K562 (cell line): ENCODE measurements at regions not wholly inside any gene's neighbourhood (a gene's known extent, or its start where the extent isn't known, plus 50 kb on each side); places are given as distances from the start of the nearest gene placed in this dataset.

Experiments used
- ATAC-seq: fragments of 200-7000 bp; cut with Tn5 transposase; 3 replicates; pipeline ENCODE4 v1.9.1; 2020; ENCODE audit warnings: moderate library complexity
- BruUV-seq: library from RNA; stranded (reverse); fragments of 400-500 nt; replicated peaks from 2 replicates; lab custom pipeline; 2021; lab: Mats Ljungman, UMichigan
- CTCF ChIA-PET: fragments of 300-600 bp; formaldehyde crosslinking; extraction: SDS; loops from one replicate; lab custom pipeline; 2021; ENCODE audit warnings: low intra/inter-chr PET ratio; lab: Yijun Ruan, JAX
- POLR2A ChIA-PET: fragments of 300-600, 350-650 bp; sonication (Branson Sonifier 250); formaldehyde crosslinking; extraction: SDS; loops from one replicate; lab custom pipeline; 2021; ENCODE audit warnings: antibody characterized with exemption, inconsistent platforms; lab: Yijun Ruan, JAX
- DNase-seq, 4 experiments: peaks; one replicate each; pipeline versions ENCODE4 v3.0.0 to v3.0.0-alpha.2; 2011 to 2018; ENCODE audit warnings: low spot score in 3 of 4, mixed read lengths in 3 of 4; ENCODE audit errors: extremely low read depth in 1 of 4
- FAIRE-seq: peaks from 2 replicates; lab custom pipeline; 2011; peaks lifted over from hg19 to GRCh38; lab: Jason Lieb, UNC
- H2AFZ ChIP-seq: 2 replicates; pipeline ENCODE4 v1.6.0; 2011; ENCODE audit warnings: low read depth, low read length, control low read depth, inconsistent platforms
- H3K27ac ChIP-seq: fragments of 200-600 bp; 3 replicates; pipeline ENCODE4 v1.8.0; 2011; ENCODE audit warnings: low read depth, mild to moderate bottlenecking, control low read depth, inconsistent platforms, low read length, moderate library complexity, mixed read lengths; ENCODE audit errors: extremely low read depth
- H3K27me3 ChIP-seq, 2 experiments: fragments of 300-600 bp in 1 of 2; 2 replicates in 1 of 2; 3 replicates in 1 of 2; pipeline versions ENCODE4 v1.6.0 to v1.8.0; 2011; ENCODE audit warnings: inconsistent platforms in 2 of 2, low read length in 2 of 2, mild to moderate bottlenecking in 1 of 2, mixed read lengths in 1 of 2, moderate library complexity in 1 of 2; ENCODE audit not compliant: control insufficient read depth in 2 of 2, insufficient read depth in 2 of 2
- H3K36me3 ChIP-seq: fragments of 300-600 bp; 3 replicates; pipeline ENCODE4 v1.8.0; 2011; ENCODE audit warnings: mild to moderate bottlenecking, low read length, inconsistent platforms; ENCODE audit not compliant: control insufficient read depth, insufficient read depth
- H3K4me1 ChIP-seq, 2 experiments: fragments of 200-600 bp in 1 of 2; replicated peaks in 1 of 2; 2 replicates in 1 of 2; 3 replicates in 1 of 2; pipeline versions ENCODE4 v1.5.1 to v1.8.0; 2011; ENCODE audit warnings: inconsistent platforms in 2 of 2, low read length in 2 of 2, mild to moderate bottlenecking in 1 of 2, mixed read lengths in 1 of 2, moderate library complexity in 1 of 2; ENCODE audit not compliant: control insufficient read depth in 2 of 2, insufficient read depth in 2 of 2
- H3K4me2 ChIP-seq: 2 replicates; pipeline ENCODE4 v1.6.1; 2011; ENCODE audit warnings: low read length, control low read depth, inconsistent platforms, mixed read lengths; ENCODE audit not compliant: insufficient read depth
- H3K4me3 ChIP-seq: fragments of 200-600 bp; sonication (generic), shearing (Covaris generic); 2 replicates; pipeline ENCODE4 v1.5.1; 2016; ENCODE audit warnings: control low read depth, inconsistent platforms
- H3K79me2 ChIP-seq: fragments of 200-600 bp; 3 replicates; pipeline ENCODE4 v1.8.0; 2011; ENCODE audit warnings: low read length, inconsistent platforms; ENCODE audit not compliant: control insufficient read depth, insufficient read depth
- H3K9ac ChIP-seq, 2 experiments: 2 replicates each; pipeline versions ENCODE4 v1.6.0 to v1.6.1; 2011; ENCODE audit warnings: low read depth in 2 of 2, low read length in 2 of 2, control low read depth in 1 of 2, inconsistent platforms in 1 of 2, mild to moderate bottlenecking in 1 of 2, mixed read lengths in 1 of 2; ENCODE audit not compliant: insufficient read depth in 1 of 2
- H3K9me1 ChIP-seq: one replicate; pipeline ENCODE4 v1.6.0; 2011; ENCODE audit warnings: inconsistent platforms, mild to moderate bottlenecking, low read length, moderate library complexity; ENCODE audit not compliant: control insufficient read depth, insufficient read depth
- H3K9me3 ChIP-seq: replicated peaks from 2 replicates; pipeline ENCODE4 v1.5.1; 2011; ENCODE audit warnings: low read depth, low read length, inconsistent platforms; ENCODE audit not compliant: control insufficient read depth, insufficient read depth
- H4K20me1 ChIP-seq: replicated peaks from 2 replicates; pipeline ENCODE4 v1.6.1; 2011; ENCODE audit warnings: low read length, inconsistent platforms, mixed read lengths; ENCODE audit not compliant: control insufficient read depth, insufficient read depth
- DNMT1 ChIP-seq: fragments of 450-650 bp; IDR thresholded peaks from 2 replicates; pipeline ENCODE4 v1.6.1; 2016; ENCODE audit warnings: antibody characterized with exemption, mild to moderate bottlenecking
- ESRRA ChIP-seq: fragments of 450-650 bp; IDR thresholded peaks from 2 replicates; pipeline ENCODE4 v1.6.1; 2014; ENCODE audit warnings: low read depth, mild to moderate bottlenecking, moderate library complexity, borderline replicate concordance
- HLTF ChIP-seq: fragments of 450-650 bp; IDR thresholded peaks from 2 replicates; pipeline ENCODE4 v1.6.1; 2016
- KAT7 ChIP-seq: sonication (generic); formaldehyde crosslinking; IDR thresholded peaks from 2 replicates; pipeline ENCODE4 v1.8.0; 2022; ENCODE audit warnings: missing genetic modification reagents, mild to moderate bottlenecking, borderline replicate concordance
- L3MBTL2 ChIP-seq: fragments of 450-650 bp; IDR thresholded peaks from 2 replicates; pipeline ENCODE4 v1.6.1; 2016; ENCODE audit warnings: mild to moderate bottlenecking, moderate library complexity
- NFIC ChIP-seq: fragments of 450-650 bp; IDR thresholded peaks from 2 replicates; pipeline ENCODE4 v1.6.1; 2017; ENCODE audit warnings: mild to moderate bottlenecking, inconsistent platforms
- NR0B1 ChIP-seq: fragments of 450-650 bp; IDR thresholded peaks from one replicate; pipeline ENCODE4 v1.6.1; 2018; ENCODE audit warnings: mild to moderate bottlenecking, moderate library complexity; ENCODE audit not compliant: partially characterized antibody
- PML ChIP-seq: IDR thresholded peaks from 2 replicates; pipeline ENCODE4 v1.6.1; 2012; ENCODE audit warnings: low read length, inconsistent platforms
- SRSF9 ChIP-seq: fragments of 200-400 bp; formaldehyde crosslinking; IDR thresholded peaks from 2 replicates; pipeline ENCODE4 v1.6.1; 2017; ENCODE audit warnings: low read depth, low read length, borderline replicate concordance
- TCFL5 ChIP-seq: fragments of 250-450 bp; sonication (Bioruptor Pico); conservative IDR thresholded peaks from 2 replicates; pipeline ENCODE4 v1.6.1; 2021; ENCODE audit warnings: mild to moderate bottlenecking, moderate library complexity, matching md5 sums
- ZNF311 ChIP-seq: fragments of 250-450 bp; sonication (Bioruptor Pico); IDR thresholded peaks from 2 replicates; pipeline ENCODE4 v1.4.0; 2020; ENCODE audit warnings: mild to moderate bottlenecking, moderate library complexity
- ZNF707 ChIP-seq: fragments of 250-450 bp; sonication (Bioruptor Pico); conservative IDR thresholded peaks from 2 replicates; pipeline ENCODE4 v1.8.0; 2022; ENCODE audit warnings: inconsistent platforms, mild to moderate bottlenecking, moderate library complexity
- in situ Hi-C: fragments of 300-500 bp; cut with MboI; formaldehyde crosslinking; loops from 4 replicates; pipeline ENCODE4 v1.15.0; 2018; ENCODE audit warnings: inconsistent platforms, mixed read lengths
- intact Hi-C: fragments of 100-400 bp; cut with micrococcal nuclease; formaldehyde crosslinking; loops from 2 replicates; pipeline ENCODE4 v1.14.2; 2022
- TF ChIP-seq, protein P1 (sequence below): IDR thresholded peaks from 3 replicates; pipeline ENCODE4 v1.6.1; 2011; ENCODE audit warnings: borderline replicate concordance, mild to moderate bottlenecking, moderate library complexity; ENCODE audit not compliant: insufficient read length; ENCODE audit errors: extremely low read depth
- TF ChIP-seq, protein P2 (sequence below): fragments of 250-450 bp; sonication (Bioruptor Pico); IDR thresholded peaks from 2 replicates; pipeline ENCODE4 v1.4.0; 2020

DNA sequence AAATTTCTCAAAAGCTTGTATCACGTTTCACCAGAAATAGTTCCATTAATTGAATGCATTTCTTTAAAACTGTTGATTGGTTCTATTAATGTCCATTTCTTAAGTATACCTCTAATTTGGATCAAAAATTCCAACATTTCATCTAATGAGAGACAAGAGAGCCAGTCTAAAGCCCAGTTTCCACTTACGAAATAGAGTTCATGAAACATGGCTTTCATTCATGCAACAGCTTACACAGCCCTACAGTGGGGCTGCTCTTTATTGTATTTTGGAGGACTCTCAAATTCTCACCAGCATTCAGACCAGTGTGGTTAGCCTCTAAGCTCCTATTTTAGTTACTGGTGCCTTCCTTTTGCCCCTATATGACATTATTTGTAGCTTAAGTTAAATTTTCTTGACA is 566.9 kb upstream of the RGMB start (continued):
- TF ChIP-seq NFIC: no peak
- no peak for TF ChIP-seq PML
- TF ChIP-seq ZNF311: no peak
- TF ChIP-seq DNMT1: no peak
- TF ChIP-seq, protein P1, sequence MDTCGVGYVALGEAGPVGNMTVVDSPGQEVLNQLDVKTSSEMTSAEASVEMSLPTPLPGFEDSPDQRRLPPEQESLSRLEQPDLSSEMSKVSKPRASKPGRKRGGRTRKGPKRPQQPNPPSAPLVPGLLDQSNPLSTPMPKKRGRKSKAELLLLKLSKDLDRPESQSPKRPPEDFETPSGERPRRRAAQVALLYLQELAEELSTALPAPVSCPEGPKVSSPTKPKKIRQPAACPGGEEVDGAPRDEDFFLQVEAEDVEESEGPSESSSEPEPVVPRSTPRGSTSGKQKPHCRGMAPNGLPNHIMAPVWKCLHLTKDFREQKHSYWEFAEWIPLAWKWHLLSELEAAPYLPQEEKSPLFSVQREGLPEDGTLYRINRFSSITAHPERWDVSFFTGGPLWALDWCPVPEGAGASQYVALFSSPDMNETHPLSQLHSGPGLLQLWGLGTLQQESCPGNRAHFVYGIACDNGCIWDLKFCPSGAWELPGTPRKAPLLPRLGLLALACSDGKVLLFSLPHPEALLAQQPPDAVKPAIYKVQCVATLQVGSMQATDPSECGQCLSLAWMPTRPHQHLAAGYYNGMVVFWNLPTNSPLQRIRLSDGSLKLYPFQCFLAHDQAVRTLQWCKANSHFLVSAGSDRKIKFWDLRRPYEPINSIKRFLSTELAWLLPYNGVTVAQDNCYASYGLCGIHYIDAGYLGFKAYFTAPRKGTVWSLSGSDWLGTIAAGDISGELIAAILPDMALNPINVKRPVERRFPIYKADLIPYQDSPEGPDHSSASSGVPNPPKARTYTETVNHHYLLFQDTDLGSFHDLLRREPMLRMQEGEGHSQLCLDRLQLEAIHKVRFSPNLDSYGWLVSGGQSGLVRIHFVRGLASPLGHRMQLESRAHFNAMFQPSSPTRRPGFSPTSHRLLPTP: no peak
- TF ChIP-seq TCFL5 (CRISPR knock-in tag): no peak
- no peak for TF ChIP-seq L3MBTL2
- TF ChIP-seq NR0B1: no peak
- TF ChIP-seq ZNF707: no peak

- no peak for FAIRE-seq
- no peaks in the 10 kb centered on the region for H4K20me1 ChIP-seq
- in situ Hi-C loops (no loop called here), intact Hi-C loops (no loop called here)
- POLR2A ChIA-PET: no interaction called here
- DNase-seq: no peak
- H3K4me1 ChIP-seq: no peaks in the 10 kb centered on the region
- no peak for ATAC-seq
- H3K9me1 ChIP-seq: no peaks in the 10 kb centered on the region
- BruUV-seq: no TSS peak
- CTCF ChIA-PET: no interaction called here
- H2AFZ ChIP-seq: no peak overlapping the region
- no peaks in the 10 kb centered on the region for H3K9me3 ChIP-seq
- H3K27me3 ChIP-seq: no peaks in the 10 kb centered on the region
- no peaks in the 10 kb centered on the region for H3K79me2 ChIP-seq
- no peak overlapping the region for H3K9ac ChIP-seq
- no peak overlapping the region for H3K4me2 ChIP-seq
- H3K36me3 ChIP-seq: no peaks in the 10 kb centered on the region
- H3K27ac ChIP-seq: no peak overlapping the region
- H3K4me3 ChIP-seq: no peak overlapping the region
- no peak for TF ChIP-seq HLTF
- no peak for TF ChIP-seq KAT7 (CRISPR knock-in tag)
- no peak for TF ChIP-seq SRSF9
- TF ChIP-seq, protein P2, sequence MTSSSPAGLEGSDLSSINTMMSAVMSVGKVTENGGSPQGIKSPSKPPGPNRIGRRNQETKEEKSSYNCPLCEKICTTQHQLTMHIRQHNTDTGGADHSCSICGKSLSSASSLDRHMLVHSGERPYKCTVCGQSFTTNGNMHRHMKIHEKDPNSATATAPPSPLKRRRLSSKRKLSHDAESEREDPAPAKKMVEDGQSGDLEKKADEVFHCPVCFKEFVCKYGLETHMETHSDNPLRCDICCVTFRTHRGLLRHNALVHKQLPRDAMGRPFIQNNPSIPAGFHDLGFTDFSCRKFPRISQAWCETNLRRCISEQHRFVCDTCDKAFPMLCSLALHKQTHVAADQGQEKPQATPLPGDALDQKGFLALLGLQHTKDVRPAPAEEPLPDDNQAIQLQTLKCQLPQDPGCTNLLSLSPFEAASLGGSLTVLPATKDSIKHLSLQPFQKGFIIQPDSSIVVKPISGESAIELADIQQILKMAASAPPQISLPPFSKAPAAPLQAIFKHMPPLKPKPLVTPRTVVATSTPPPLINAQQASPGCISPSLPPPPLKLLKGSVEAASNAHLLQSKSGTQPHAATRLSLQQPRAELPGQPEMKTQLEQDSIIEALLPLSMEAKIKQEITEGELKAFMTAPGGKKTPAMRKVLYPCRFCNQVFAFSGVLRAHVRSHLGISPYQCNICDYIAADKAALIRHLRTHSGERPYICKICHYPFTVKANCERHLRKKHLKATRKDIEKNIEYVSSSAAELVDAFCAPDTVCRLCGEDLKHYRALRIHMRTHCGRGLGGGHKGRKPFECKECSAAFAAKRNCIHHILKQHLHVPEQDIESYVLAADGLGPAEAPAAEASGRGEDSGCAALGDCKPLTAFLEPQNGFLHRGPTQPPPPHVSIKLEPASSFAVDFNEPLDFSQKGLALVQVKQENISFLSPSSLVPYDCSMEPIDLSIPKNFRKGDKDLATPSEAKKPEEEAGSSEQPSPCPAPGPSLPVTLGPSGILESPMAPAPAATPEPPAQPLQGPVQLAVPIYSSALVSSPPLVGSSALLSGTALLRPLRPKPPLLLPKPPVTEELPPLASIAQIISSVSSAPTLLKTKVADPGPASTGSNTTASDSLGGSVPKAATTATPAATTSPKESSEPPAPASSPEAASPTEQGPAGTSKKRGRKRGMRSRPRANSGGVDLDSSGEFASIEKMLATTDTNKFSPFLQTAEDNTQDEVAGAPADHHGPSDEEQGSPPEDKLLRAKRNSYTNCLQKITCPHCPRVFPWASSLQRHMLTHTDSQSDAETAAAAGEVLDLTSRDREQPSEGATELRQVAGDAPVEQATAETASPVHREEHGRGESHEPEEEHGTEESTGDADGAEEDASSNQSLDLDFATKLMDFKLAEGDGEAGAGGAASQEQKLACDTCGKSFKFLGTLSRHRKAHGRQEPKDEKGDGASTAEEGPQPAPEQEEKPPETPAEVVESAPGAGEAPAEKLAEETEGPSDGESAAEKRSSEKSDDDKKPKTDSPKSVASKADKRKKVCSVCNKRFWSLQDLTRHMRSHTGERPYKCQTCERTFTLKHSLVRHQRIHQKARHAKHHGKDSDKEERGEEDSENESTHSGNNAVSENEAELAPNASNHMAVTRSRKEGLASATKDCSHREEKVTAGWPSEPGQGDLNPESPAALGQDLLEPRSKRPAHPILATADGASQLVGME (CRISPR knock-in tag): no peak
- TF ChIP-seq ESRRA: no peak
Observed at GRCh38 chr5:98209418-98209817, 564.0 kb upstream of the RGMB start.
